ENCODE measurements at regions not wholly inside any gene's neighbourhood (a gene's known extent, or its start where the extent isn't known, plus 50 kb on each side); places are given as distances from the start of the nearest gene placed in this dataset.

GRCh38 chr15:96551722-96552121 is 221.2 kb downstream of the NR2F2 start:
- TF ChIP-seq EZH2phosphoT487 (IDR thresholded peaks at IDR 0.05; ENCODE audit: low read depth, severe bottlenecking, unreplicated experiment) (no peak), CTCF (IDR thresholded peaks at IDR 0.05; ENCODE audit: poor library complexity) (no peak), EZH2 (IDR thresholded peaks at IDR 0.05; ENCODE audit: borderline replicate concordance) (no peak)
